K562 (cell line): ENCODE measurements at regions not wholly inside any gene's neighbourhood (a gene's known extent, or its start where the extent isn't known, plus 50 kb on each side); places are given as distances from the start of the nearest gene placed in this dataset.

Source experiments
- ATAC-seq: fragments of 200-7000 bp; cut with Tn5 transposase; 3 replicates; pipeline ENCODE4 v1.9.1; 2020; ENCODE audit warnings: moderate library complexity
- BruUV-seq: library from RNA; stranded (reverse); fragments of 400-500 nt; replicated peaks from 2 replicates; lab custom pipeline; 2021; lab: Mats Ljungman, UMichigan
- CTCF ChIA-PET: fragments of 300-600 bp; formaldehyde crosslinking; extraction: SDS; loops from one replicate; lab custom pipeline; 2021; ENCODE audit warnings: low intra/inter-chr PET ratio; lab: Yijun Ruan, JAX
- POLR2A ChIA-PET: fragments of 300-600, 350-650 bp; sonication (Branson Sonifier 250); formaldehyde crosslinking; extraction: SDS; loops from one replicate; lab custom pipeline; 2021; ENCODE audit warnings: antibody characterized with exemption, inconsistent platforms; lab: Yijun Ruan, JAX
- DNase-seq, 4 experiments: peaks; one replicate each; pipeline versions ENCODE4 v3.0.0 to v3.0.0-alpha.2; 2011 to 2018; ENCODE audit warnings: low spot score in 3 of 4, mixed read lengths in 3 of 4; ENCODE audit errors: extremely low read depth in 1 of 4
- FAIRE-seq: peaks from 2 replicates; lab custom pipeline; 2011; peaks lifted over from hg19 to GRCh38; lab: Jason Lieb, UNC
- H2AFZ ChIP-seq: 2 replicates; pipeline ENCODE4 v1.6.0; 2011; ENCODE audit warnings: low read depth, low read length, control low read depth, inconsistent platforms
- H3K27ac ChIP-seq: fragments of 200-600 bp; 3 replicates; pipeline ENCODE4 v1.8.0; 2011; ENCODE audit warnings: low read depth, mild to moderate bottlenecking, control low read depth, inconsistent platforms, low read length, moderate library complexity, mixed read lengths; ENCODE audit errors: extremely low read depth
- H3K27me3 ChIP-seq, 2 experiments: fragments of 300-600 bp in 1 of 2; 2 replicates in 1 of 2; 3 replicates in 1 of 2; pipeline versions ENCODE4 v1.6.0 to v1.8.0; 2011; ENCODE audit warnings: inconsistent platforms in 2 of 2, low read length in 2 of 2, mild to moderate bottlenecking in 1 of 2, mixed read lengths in 1 of 2, moderate library complexity in 1 of 2; ENCODE audit not compliant: control insufficient read depth in 2 of 2, insufficient read depth in 2 of 2
- H3K36me3 ChIP-seq: fragments of 300-600 bp; 3 replicates; pipeline ENCODE4 v1.8.0; 2011; ENCODE audit warnings: mild to moderate bottlenecking, low read length, inconsistent platforms; ENCODE audit not compliant: control insufficient read depth, insufficient read depth
- H3K4me1 ChIP-seq, 2 experiments: fragments of 200-600 bp in 1 of 2; replicated peaks in 1 of 2; 2 replicates in 1 of 2; 3 replicates in 1 of 2; pipeline versions ENCODE4 v1.5.1 to v1.8.0; 2011; ENCODE audit warnings: inconsistent platforms in 2 of 2, low read length in 2 of 2, mild to moderate bottlenecking in 1 of 2, mixed read lengths in 1 of 2, moderate library complexity in 1 of 2; ENCODE audit not compliant: control insufficient read depth in 2 of 2, insufficient read depth in 2 of 2
- H3K4me2 ChIP-seq: 2 replicates; pipeline ENCODE4 v1.6.1; 2011; ENCODE audit warnings: low read length, control low read depth, inconsistent platforms, mixed read lengths; ENCODE audit not compliant: insufficient read depth
- H3K4me3 ChIP-seq: fragments of 200-600 bp; sonication (generic), shearing (Covaris generic); 2 replicates; pipeline ENCODE4 v1.5.1; 2016; ENCODE audit warnings: control low read depth, inconsistent platforms
- H3K79me2 ChIP-seq: fragments of 200-600 bp; 3 replicates; pipeline ENCODE4 v1.8.0; 2011; ENCODE audit warnings: low read length, inconsistent platforms; ENCODE audit not compliant: control insufficient read depth, insufficient read depth
- H3K9ac ChIP-seq, 2 experiments: 2 replicates each; pipeline versions ENCODE4 v1.6.0 to v1.6.1; 2011; ENCODE audit warnings: low read depth in 2 of 2, low read length in 2 of 2, control low read depth in 1 of 2, inconsistent platforms in 1 of 2, mild to moderate bottlenecking in 1 of 2, mixed read lengths in 1 of 2; ENCODE audit not compliant: insufficient read depth in 1 of 2
- H3K9me1 ChIP-seq: one replicate; pipeline ENCODE4 v1.6.0; 2011; ENCODE audit warnings: inconsistent platforms, mild to moderate bottlenecking, low read length, moderate library complexity; ENCODE audit not compliant: control insufficient read depth, insufficient read depth
- H3K9me3 ChIP-seq: replicated peaks from 2 replicates; pipeline ENCODE4 v1.5.1; 2011; ENCODE audit warnings: low read depth, low read length, inconsistent platforms; ENCODE audit not compliant: control insufficient read depth, insufficient read depth
- H4K20me1 ChIP-seq: replicated peaks from 2 replicates; pipeline ENCODE4 v1.6.1; 2011; ENCODE audit warnings: low read length, inconsistent platforms, mixed read lengths; ENCODE audit not compliant: control insufficient read depth, insufficient read depth
- BRF1 ChIP-seq: IDR thresholded peaks from 3 replicates; pipeline ENCODE4 v1.6.1; 2011; ENCODE audit warnings: borderline replicate concordance, mild to moderate bottlenecking; ENCODE audit not compliant: insufficient read length; ENCODE audit errors: extremely low read depth
- CAMTA2 ChIP-seq: fragments of 250-450 bp; sonication (Bioruptor Pico); conservative IDR thresholded peaks from 2 replicates; pipeline ENCODE4 v1.5.1; 2022
- CTBP1 ChIP-seq: fragments of 450-650 bp; IDR thresholded peaks from 2 replicates; pipeline ENCODE4 v1.6.1; 2016; ENCODE audit warnings: borderline replicate concordance
- HNRNPL ChIP-seq: fragments of 200-400 bp; formaldehyde crosslinking; IDR thresholded peaks from 2 replicates; pipeline ENCODE4 v1.6.1; 2017; ENCODE audit warnings: low read depth, mild to moderate bottlenecking, low read length
- HSF4 ChIP-seq: fragments of 250-450 bp; sonication (Bioruptor Pico); IDR thresholded peaks from 2 replicates; pipeline ENCODE4 v2.1.2; 2022; ENCODE audit warnings: mild to moderate bottlenecking, moderate library complexity, borderline replicate concordance
- JUND ChIP-seq, 2 experiments: IDR thresholded peaks; 2 replicates in 1 of 2; 3 replicates in 1 of 2; pipeline ENCODE4 v1.6.1; 2011; ENCODE audit warnings: borderline replicate concordance in 2 of 2, low read depth in 2 of 2, low read length in 2 of 2, improper control_type of control experiment in 1 of 2, missing biosample characterization in 1 of 2, missing genetic modification characterization in 1 of 2, missing genetic modification reagents in 1 of 2
- MECOM ChIP-seq: fragments of 250-450 bp; sonication (Bioruptor Pico); IDR thresholded peaks from 2 replicates; pipeline ENCODE4 v1.8.0; 2022; ENCODE audit warnings: inconsistent platforms
- MEIS2 ChIP-seq: fragments of 450-650 bp; IDR thresholded peaks from 2 replicates; pipeline ENCODE4 v1.6.1; 2014; ENCODE audit warnings: mild to moderate bottlenecking; ENCODE audit not compliant: partially characterized antibody
- NFRKB ChIP-seq: fragments of 450-650 bp; IDR thresholded peaks from 2 replicates; pipeline ENCODE4 v1.6.1; 2016; ENCODE audit warnings: low read depth
- OTX1 ChIP-seq: fragments of 450-650 bp; formaldehyde crosslinking; IDR thresholded peaks from 2 replicates; pipeline ENCODE4 v1.4.0; 2022; ENCODE audit warnings: mild to moderate bottlenecking
- POLR2B ChIP-seq: fragments of 450-650 bp; IDR thresholded peaks from 2 replicates; pipeline ENCODE4 v1.6.1; 2018; ENCODE audit warnings: low read depth; ENCODE audit not compliant: partially characterized antibody
- PTTG1 ChIP-seq: fragments of 450-650 bp; IDR thresholded peaks from 2 replicates; pipeline ENCODE4 v1.6.1; 2016; ENCODE audit warnings: low read depth, mild to moderate bottlenecking, missing genetic modification characterization, missing compliant biosample characterization
- RBBP5 ChIP-seq: fragments of 200-600 bp; sonication (generic); IDR thresholded peaks from 2 replicates; pipeline ENCODE4 v1.6.1; 2012; ENCODE audit warnings: borderline replicate concordance, mild to moderate bottlenecking, low read length, control low read depth, inconsistent platforms; ENCODE audit not compliant: insufficient read depth, poor library complexity, severe bottlenecking
- RFX1 ChIP-seq: fragments of 450-650 bp; IDR thresholded peaks from 2 replicates; pipeline ENCODE4 v1.6.1; 2016; ENCODE audit warnings: mild to moderate bottlenecking, moderate library complexity
- SMAD3 ChIP-seq: fragments of 450-650 bp; formaldehyde crosslinking; conservative IDR thresholded peaks from 2 replicates; pipeline ENCODE4 v1.4.0; 2020; ENCODE audit warnings: mild to moderate bottlenecking
- SPI1 ChIP-seq: IDR thresholded peaks from 2 replicates; pipeline ENCODE4 v1.6.1; 2011; ENCODE audit warnings: low read depth, low read length, control low read depth, borderline replicate concordance
- SRSF3 ChIP-seq: fragments of 200-400 bp; formaldehyde crosslinking; IDR thresholded peaks from 2 replicates; pipeline ENCODE4 v1.6.1; 2016; ENCODE audit warnings: mild to moderate bottlenecking, low read length, moderate library complexity; ENCODE audit not compliant: insufficient read depth
- TAF1 ChIP-seq: IDR thresholded peaks from 2 replicates; pipeline ENCODE4 v1.6.1; 2011; ENCODE audit warnings: mild to moderate bottlenecking, low read length, moderate library complexity; ENCODE audit not compliant: insufficient read depth, control insufficient read depth, severe bottlenecking; ENCODE audit errors: extremely low read depth
- ZC3H8 ChIP-seq: fragments of 450-650 bp; IDR thresholded peaks from 2 replicates; pipeline ENCODE4 v1.6.1; 2017
- WGBS: fragments of 100-300 bp; shearing (Covaris generic); methylation state at CpG from one replicate; pipeline ENCODE4 v1.1.6; 2016; ENCODE audit warnings: low coverage, mixed read lengths; ENCODE audit not compliant: insufficient coverage; ENCODE audit errors: missing lambda C conversion rate; 5-methylcytosine and 5-hydroxymethylcytosine counted together
- in situ Hi-C: fragments of 300-500 bp; cut with MboI; formaldehyde crosslinking; loops from 4 replicates; pipeline ENCODE4 v1.15.0; 2018; ENCODE audit warnings: inconsistent platforms, mixed read lengths
- intact Hi-C: fragments of 100-400 bp; cut with micrococcal nuclease; formaldehyde crosslinking; loops from 2 replicates; pipeline ENCODE4 v1.14.2; 2022
- TF ChIP-seq, protein P1 (sequence below): fragments of 450-650 bp; IDR thresholded peaks from 2 replicates; pipeline ENCODE4 v1.6.1; 2014; ENCODE audit warnings: low read depth, mild to moderate bottlenecking, moderate library complexity, borderline replicate concordance
- TF ChIP-seq, protein P2 (sequence below): fragments of 250-450 bp; sonication (Bioruptor Pico); IDR thresholded peaks from 2 replicates; pipeline ENCODE4 v1.9.0; 2021; ENCODE audit warnings: mild to moderate bottlenecking

DNA sequence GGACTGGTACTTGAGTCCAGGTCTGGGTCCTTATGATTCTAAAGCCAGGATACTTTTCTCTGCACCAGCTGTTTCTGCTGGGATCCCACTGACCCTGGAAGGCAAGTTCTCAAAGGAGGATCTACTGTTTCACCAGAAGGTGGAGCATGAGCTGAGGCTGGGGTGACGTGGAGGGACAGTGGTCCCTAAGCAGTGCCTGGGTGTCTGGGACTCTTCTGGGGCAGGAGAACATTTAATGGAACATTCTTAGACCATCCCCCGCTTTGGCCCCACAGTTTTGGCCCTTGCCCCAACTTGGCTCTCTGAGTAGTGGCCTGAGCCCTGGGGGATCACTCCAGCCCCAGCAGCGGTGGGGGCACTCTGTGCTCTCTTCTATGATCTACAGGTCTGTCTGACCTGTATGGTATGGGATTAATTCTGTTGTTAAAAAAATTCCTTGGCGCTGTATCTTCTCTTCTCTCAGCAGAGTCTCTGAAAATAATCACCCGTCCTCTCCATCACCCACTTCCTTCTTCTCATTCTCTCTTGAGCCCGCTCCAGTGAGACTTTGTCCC lies 60.3 kb upstream of the CSF3R start:
- 3% methylated on average over 6 of the region's 6 CpGs for WGBS
- TF ChIP-seq POLR2B: no peak
- TF ChIP-seq NFRKB: no peak
- TF ChIP-seq SMAD3 (CRISPR knock-in tag): no peak
- TF ChIP-seq JUND (IDR thresholded peaks at IDR 0.05; ENCODE audit: borderline replicate concordance, low read depth, low read length): 0 out of 2 replicates have a peak, but pooled peaks have one; percentile 18
- TF ChIP-seq JUND (tag; IDR thresholded peaks at IDR 0.05; ENCODE audit: borderline replicate concordance, low read depth, low read length): no peak
- 0 out of 2 replicates have a peak, but pooled peaks have one; percentile 26 for TF ChIP-seq CTBP1
- TF ChIP-seq ZC3H8: no peak
- TF ChIP-seq PTTG1: no peak
- TF ChIP-seq, protein P1, sequence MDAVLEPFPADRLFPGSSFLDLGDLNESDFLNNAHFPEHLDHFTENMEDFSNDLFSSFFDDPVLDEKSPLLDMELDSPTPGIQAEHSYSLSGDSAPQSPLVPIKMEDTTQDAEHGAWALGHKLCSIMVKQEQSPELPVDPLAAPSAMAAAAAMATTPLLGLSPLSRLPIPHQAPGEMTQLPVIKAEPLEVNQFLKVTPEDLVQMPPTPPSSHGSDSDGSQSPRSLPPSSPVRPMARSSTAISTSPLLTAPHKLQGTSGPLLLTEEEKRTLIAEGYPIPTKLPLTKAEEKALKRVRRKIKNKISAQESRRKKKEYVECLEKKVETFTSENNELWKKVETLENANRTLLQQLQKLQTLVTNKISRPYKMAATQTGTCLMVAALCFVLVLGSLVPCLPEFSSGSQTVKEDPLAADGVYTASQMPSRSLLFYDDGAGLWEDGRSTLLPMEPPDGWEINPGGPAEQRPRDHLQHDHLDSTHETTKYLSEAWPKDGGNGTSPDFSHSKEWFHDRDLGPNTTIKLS: no peak
- no peak for TF ChIP-seq BRF1
- no peak for TF ChIP-seq OTX1 (CRISPR knock-in tag)
- TF ChIP-seq RBBP5: no peak
- no peak for TF ChIP-seq RFX1
- TF ChIP-seq, protein P2, sequence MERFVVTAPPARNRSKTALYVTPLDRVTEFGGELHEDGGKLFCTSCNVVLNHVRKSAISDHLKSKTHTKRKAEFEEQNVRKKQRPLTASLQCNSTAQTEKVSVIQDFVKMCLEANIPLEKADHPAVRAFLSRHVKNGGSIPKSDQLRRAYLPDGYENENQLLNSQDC (CRISPR knock-in tag): no peak
- TF ChIP-seq HNRNPL: no peak
- no peak for TF ChIP-seq MEIS2
- TF ChIP-seq MECOM (CRISPR knock-in tag): no peak
- TF ChIP-seq CAMTA2 (CRISPR knock-in tag): no peak
- no peak for TF ChIP-seq SRSF3
- no peak for TF ChIP-seq HSF4 (CRISPR knock-in tag)
- TF ChIP-seq TAF1: no peak
- TF ChIP-seq SPI1: no peak

More for the DNA sequence above, 60.3 kb upstream of the CSF3R start:
- Histone ChIP-seq H3K27me3 (peaks cover 6 to 12% of the 10 kb centered on the region in 2 experiments), H3K4me3 (no peak overlapping the region), H3K4me2 (no peak overlapping the region), H3K79me2 (no peaks in the 10 kb centered on the region), H3K9me1 (no peaks in the 10 kb centered on the region), H2AFZ (no peak overlapping the region), H4K20me1 (0 out of 2 replicates have a peak, but pooled peaks cover 5% of the 10 kb centered on the region), H3K9ac (no peak overlapping the region), H3K9me3 (no peaks in the 10 kb centered on the region), H3K4me1 (no peaks in the 10 kb centered on the region), H3K36me3 (no peaks in the 10 kb centered on the region), H3K27ac (no peak overlapping the region)
- in situ Hi-C loops: no loop called here
- DNase-seq (peak in 2 of 4 experiments; percentile 42 to 45), ATAC-seq (peak; percentile 95), FAIRE-seq (peak; percentile 96)
- POLR2A ChIA-PET: interaction anchor here (0.6 to 1.4 kb wide), 4 partner anchors 8 to 915 kb away, joined by 3 to 4 read pairs (median 3); no protein-coding TSS in a partner anchor
- intact Hi-C loops: loop anchor here (10.0 kb wide), 1 partner anchor 98 kb away; no protein-coding TSS in a partner anchor
- CTCF ChIA-PET: interaction anchor here (0.7 kb wide), 1 partner anchor 992 kb away, joined by 3 read pairs; no protein-coding TSS in a partner anchor
- no TSS peak for BruUV-seq
